SK-N-SH (cell line): ENCODE measurements at regions not wholly inside any gene's neighbourhood (a gene's known extent, or its start where the extent isn't known, plus 50 kb on each side); places are given as distances from the start of the nearest gene placed in this dataset.

ENCODE experiments used
- CTCF ChIA-PET: fragments of 300-600, 350-600 bp; formaldehyde crosslinking; extraction: SDS; loops from one replicate; lab custom pipeline; 2021; lab: Yijun Ruan, JAX
- POLR2A ChIA-PET: fragments of 350-600 bp; sonication (Branson Sonifier 250); formaldehyde crosslinking; extraction: SDS; loops from one replicate; lab custom pipeline; 2020; ENCODE audit warnings: antibody characterized with exemption, inconsistent platforms; lab: Yijun Ruan, JAX
- DNase-seq: peaks from one replicate; pipeline ENCODE4 v3.0.0; 2012
- H2AFZ ChIP-seq: fragments of 200-600 bp; sonication (generic); 2 replicates; pipeline ENCODE4 v1.8.1; 2016; ENCODE audit warnings: antibody characterized with exemption, mild to moderate bottlenecking, low read depth
- H3F3A ChIP-seq: fragments of 200-600 bp; sonication (generic); replicated peaks from 2 replicates; pipeline ENCODE3; 2016; ENCODE audit warnings: antibody characterized with exemption, mild to moderate bottlenecking; ENCODE audit not compliant: insufficient read depth
- H3K27ac ChIP-seq, 2 experiments: fragments of 200-500 bp in 1 of 2; fragments of 200-600 bp in 1 of 2; sonication (Bioruptor generic) in 1 of 2; sonication (generic), shearing (Covaris generic) in 1 of 2; 2 replicates each; pipeline versions ENCODE4 v1.5.1 to v1.6.1; 2014 to 2016; ENCODE audit warnings: low read depth in 2 of 2, inconsistent platforms in 1 of 2, low read length in 1 of 2, mild to moderate bottlenecking in 1 of 2, mixed read lengths in 1 of 2
- H3K27me3 ChIP-seq: fragments of 200-600 bp; sonication (generic), shearing (Covaris generic); 2 replicates; pipeline ENCODE4 v1.6.1; 2016; ENCODE audit warnings: mixed run types; ENCODE audit not compliant: insufficient read depth
- H3K36me3 ChIP-seq, 2 experiments: fragments of 200-500 bp in 1 of 2; fragments of 200-600 bp in 1 of 2; sonication (Bioruptor generic) in 1 of 2; sonication (generic) in 1 of 2; replicated peaks in 1 of 2; 2 replicates each; pipeline versions ENCODE3 to v1.5.1; 2014 to 2016; ENCODE audit warnings: low read length in 1 of 2, mild to moderate bottlenecking in 1 of 2; ENCODE audit not compliant: insufficient read depth in 2 of 2, control insufficient read depth in 1 of 2
- H3K4me1 ChIP-seq, 2 experiments: fragments of 200-500 bp in 1 of 2; fragments of 200-600 bp in 1 of 2; sonication (Bioruptor generic) in 1 of 2; sonication (generic), shearing (Covaris generic) in 1 of 2; 2 replicates each; pipeline versions ENCODE4 v1.5.1 to v1.6.1; 2014 to 2016; ENCODE audit warnings: low read depth in 1 of 2, low read length in 1 of 2, mixed run types in 1 of 2; ENCODE audit not compliant: insufficient read depth in 2 of 2, control insufficient read depth in 1 of 2
- H3K4me2 ChIP-seq: fragments of 200-600 bp; sonication (generic), shearing (Covaris generic); 2 replicates; pipeline ENCODE4 v1.6.1; 2017; ENCODE audit warnings: mixed run types
- H3K4me3 ChIP-seq, 2 experiments: fragments of 200-500 bp in 1 of 2; fragments of 200-600 bp in 1 of 2; sonication (Bioruptor generic) in 1 of 2; sonication (generic), shearing (Covaris generic) in 1 of 2; 2 replicates each; pipeline versions ENCODE4 v1.5.1 to v1.8.1; 2014 to 2016; ENCODE audit warnings: low read depth in 2 of 2, inconsistent platforms in 1 of 2, low read length in 1 of 2, mild to moderate bottlenecking in 1 of 2, mixed read lengths in 1 of 2, moderate library complexity in 1 of 2
- H3K79me2 ChIP-seq: fragments of 200-600 bp; sonication (generic); 2 replicates; pipeline ENCODE4 v1.8.1; 2017; ENCODE audit warnings: mild to moderate bottlenecking; ENCODE audit not compliant: insufficient read depth
- H3K9ac ChIP-seq: fragments of 200-600 bp; sonication (generic); 2 replicates; pipeline ENCODE4 v1.6.1; 2017; ENCODE audit warnings: mixed run types
- H3K9me2 ChIP-seq: fragments of 200-600 bp; sonication (generic); 2 replicates; pipeline ENCODE4 v1.6.1; 2017; ENCODE audit warnings: mixed run types
- H3K9me3 ChIP-seq: fragments of 200-600 bp; sonication (generic); 2 replicates; pipeline ENCODE4 v1.6.1; 2017; ENCODE audit warnings: mixed run types, mild to moderate bottlenecking, moderate library complexity
- H4K20me1 ChIP-seq: fragments of 200-600 bp; sonication (generic); 2 replicates; pipeline ENCODE4 v1.6.1; 2017; ENCODE audit warnings: mild to moderate bottlenecking, mixed run types; ENCODE audit not compliant: insufficient read depth
- EP300 ChIP-seq, 2 experiments: IDR thresholded peaks; 2 replicates each; pipeline versions ENCODE4 v1.4.0 to v1.6.1; 2012; ENCODE audit warnings: borderline replicate concordance in 1 of 2, low read depth in 1 of 2, low read length in 1 of 2
- EZH2phosphoT487 ChIP-seq: fragments of 200-600 bp; sonication (generic); IDR thresholded peaks from 2 replicates; pipeline ENCODE4 v1.6.1; 2017; ENCODE audit warnings: low read depth, mixed run types, mild to moderate bottlenecking, antibody characterized with exemption, moderate library complexity, borderline replicate concordance
- FOSL2 ChIP-seq: IDR thresholded peaks from 2 replicates; pipeline ENCODE4 v1.4.0; 2012; ENCODE audit warnings: low read depth, mild to moderate bottlenecking, moderate library complexity, borderline replicate concordance
- FOXJ3 ChIP-seq: sonication (generic); formaldehyde crosslinking; IDR thresholded peaks from 2 replicates; pipeline ENCODE4 v1.5.1; 2020; ENCODE audit warnings: mild to moderate bottlenecking, missing genetic modification reagents
- GABPA ChIP-seq: IDR thresholded peaks from 2 replicates; pipeline ENCODE4 v1.4.0; 2012; ENCODE audit warnings: low read depth, mild to moderate bottlenecking
- GATA2 ChIP-seq: sonication (generic); formaldehyde crosslinking; IDR thresholded peaks from 2 replicates; pipeline ENCODE4 v1.5.0; 2020; ENCODE audit warnings: mild to moderate bottlenecking, missing genetic modification reagents
- JUND ChIP-seq: IDR thresholded peaks from 2 replicates; pipeline ENCODE4 v1.4.0; 2012
- MXI1 ChIP-seq: IDR thresholded peaks from 2 replicates; pipeline ENCODE4 v1.6.1; 2012; ENCODE audit warnings: mild to moderate bottlenecking, low read depth, low read length, improper control_type of control experiment
- NFIC ChIP-seq: IDR thresholded peaks from 2 replicates; pipeline ENCODE4 v1.4.0; 2012; ENCODE audit warnings: borderline replicate concordance
- NRF1 ChIP-seq: IDR thresholded peaks from 2 replicates; pipeline ENCODE4 v1.6.1; 2012; ENCODE audit warnings: low read depth, mild to moderate bottlenecking, low read length
- RAD21 ChIP-seq: IDR thresholded peaks from 2 replicates; pipeline ENCODE4 v1.6.1; 2012; ENCODE audit warnings: mild to moderate bottlenecking, low read length
- RCOR1 ChIP-seq: fragments of 150-350 bp; IDR thresholded peaks from 2 replicates; pipeline ENCODE4 v1.6.1; 2017; ENCODE audit warnings: antibody characterized with exemption, low read length
- RFX5 ChIP-seq: IDR thresholded peaks from 2 replicates; pipeline ENCODE4 v1.6.1; 2012; ENCODE audit warnings: mild to moderate bottlenecking, improper control_type of control experiment, low read length
- RXRA ChIP-seq: IDR thresholded peaks from 2 replicates; pipeline ENCODE4 v1.4.0; 2012; ENCODE audit warnings: low read depth, mild to moderate bottlenecking, borderline replicate concordance
- SIN3A ChIP-seq: IDR thresholded peaks from 2 replicates; pipeline ENCODE4 v1.6.1; 2012; ENCODE audit warnings: low read depth, mild to moderate bottlenecking, low read length, moderate library complexity, borderline replicate concordance
- SMC3 ChIP-seq: IDR thresholded peaks from 2 replicates; pipeline ENCODE4 v1.6.1; 2012; ENCODE audit warnings: low read depth, low read length, improper control_type of control experiment
- TAF1 ChIP-seq: IDR thresholded peaks from 2 replicates; pipeline ENCODE4 v1.6.1; 2012; ENCODE audit warnings: low read depth, mild to moderate bottlenecking, low read length, moderate library complexity, borderline replicate concordance
- TCF12 ChIP-seq: IDR thresholded peaks from 2 replicates; pipeline ENCODE4 v1.4.0; 2012
- TEAD4 ChIP-seq: IDR thresholded peaks from 2 replicates; pipeline ENCODE4 v1.4.0; 2012; ENCODE audit warnings: mild to moderate bottlenecking, borderline replicate concordance; ENCODE audit not compliant: insufficient read depth
- YY1 ChIP-seq: IDR thresholded peaks from 2 replicates; pipeline ENCODE4 v1.4.0; 2012; ENCODE audit warnings: low read depth, mild to moderate bottlenecking
- WGBS: methylation state at CpG from one replicate; pipeline ENCODE4 v1.1.6; 2017; ENCODE audit warnings: low lambda C conversion rate; 5-methylcytosine and 5-hydroxymethylcytosine counted together
- TF ChIP-seq, protein P1 (sequence below): IDR thresholded peaks from 2 replicates; pipeline ENCODE4 v1.4.0; 2012; ENCODE audit warnings: low read depth, borderline replicate concordance
- TF ChIP-seq, protein P2 (sequence below): IDR thresholded peaks from 2 replicates; pipeline ENCODE4 v1.4.0; 2012; ENCODE audit warnings: low read depth, borderline replicate concordance
- TF ChIP-seq, protein P3 (sequence below): IDR thresholded peaks from 2 replicates; pipeline ENCODE4 v1.4.0; 2012; ENCODE audit warnings: low read depth
- TF ChIP-seq, protein P4 (sequence below): IDR thresholded peaks from 2 replicates; pipeline ENCODE4 v1.6.1; 2012; ENCODE audit warnings: mild to moderate bottlenecking, low read depth, low read length, moderate library complexity

DNA sequence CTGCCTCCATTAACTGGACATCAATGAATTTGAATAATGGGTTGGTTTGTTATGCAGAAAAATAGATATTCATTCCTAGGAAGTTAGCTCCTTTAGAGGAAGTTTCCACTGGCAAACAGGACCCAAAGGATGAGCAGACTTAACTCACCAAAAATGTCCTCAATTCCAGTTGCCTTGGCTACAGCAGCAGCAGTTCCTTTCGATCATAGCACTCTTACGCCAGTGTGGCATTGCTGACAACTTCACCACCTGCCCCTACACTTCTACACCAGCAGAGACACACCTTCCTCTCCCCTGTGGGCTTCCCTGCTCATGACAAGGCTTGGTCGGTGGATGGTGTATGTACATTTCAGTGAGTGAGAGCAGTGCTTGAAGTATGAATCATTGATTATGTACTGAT is 532.8 kb downstream of the QKI start:
- H3K9ac ChIP-seq: no peak overlapping the region
- H3K36me3 ChIP-seq: no peaks in the 10 kb centered on the region
- H3K4me3 ChIP-seq: no peak overlapping the region
- no peaks in the 10 kb centered on the region for H3K27me3 ChIP-seq
- no peak overlapping the region for H3K27ac ChIP-seq
- H3K79me2 ChIP-seq: no peaks in the 10 kb centered on the region
- TF ChIP-seq RAD21 (no peak), EP300 (IDR thresholded peaks at IDR 0.05; ENCODE audit: borderline replicate concordance in 1 of 2, low read depth in 1 of 2, low read length in 1 of 2) (no peak), GABPA (no peak), RCOR1 (no peak), SIN3A (no peak), SMC3 (no peak), TEAD4 (no peak), MXI1 (no peak), NRF1 (no peak), GATA2 (CRISPR knock-in tag) (no peak), TCF12 (no peak), YY1 (no peak), FOSL2 (no peak), EZH2phosphoT487 (no peak), RFX5 (no peak)
- TF ChIP-seq, protein P1, sequence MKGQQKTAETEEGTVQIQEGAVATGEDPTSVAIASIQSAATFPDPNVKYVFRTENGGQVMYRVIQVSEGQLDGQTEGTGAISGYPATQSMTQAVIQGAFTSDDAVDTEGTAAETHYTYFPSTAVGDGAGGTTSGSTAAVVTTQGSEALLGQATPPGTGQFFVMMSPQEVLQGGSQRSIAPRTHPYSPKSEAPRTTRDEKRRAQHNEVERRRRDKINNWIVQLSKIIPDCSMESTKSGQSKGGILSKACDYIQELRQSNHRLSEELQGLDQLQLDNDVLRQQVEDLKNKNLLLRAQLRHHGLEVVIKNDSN: no peak
- TF ChIP-seq, protein P2, sequence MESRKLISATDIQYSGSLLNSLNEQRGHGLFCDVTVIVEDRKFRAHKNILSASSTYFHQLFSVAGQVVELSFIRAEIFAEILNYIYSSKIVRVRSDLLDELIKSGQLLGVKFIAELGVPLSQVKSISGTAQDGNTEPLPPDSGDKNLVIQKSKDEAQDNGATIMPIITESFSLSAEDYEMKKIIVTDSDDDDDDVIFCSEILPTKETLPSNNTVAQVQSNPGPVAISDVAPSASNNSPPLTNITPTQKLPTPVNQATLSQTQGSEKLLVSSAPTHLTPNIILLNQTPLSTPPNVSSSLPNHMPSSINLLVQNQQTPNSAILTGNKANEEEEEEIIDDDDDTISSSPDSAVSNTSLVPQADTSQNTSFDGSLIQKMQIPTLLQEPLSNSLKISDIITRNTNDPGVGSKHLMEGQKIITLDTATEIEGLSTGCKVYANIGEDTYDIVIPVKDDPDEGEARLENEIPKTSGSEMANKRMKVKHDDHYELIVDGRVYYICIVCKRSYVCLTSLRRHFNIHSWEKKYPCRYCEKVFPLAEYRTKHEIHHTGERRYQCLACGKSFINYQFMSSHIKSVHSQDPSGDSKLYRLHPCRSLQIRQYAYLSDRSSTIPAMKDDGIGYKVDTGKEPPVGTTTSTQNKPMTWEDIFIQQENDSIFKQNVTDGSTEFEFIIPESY: no peak
- TF ChIP-seq, protein P3, sequence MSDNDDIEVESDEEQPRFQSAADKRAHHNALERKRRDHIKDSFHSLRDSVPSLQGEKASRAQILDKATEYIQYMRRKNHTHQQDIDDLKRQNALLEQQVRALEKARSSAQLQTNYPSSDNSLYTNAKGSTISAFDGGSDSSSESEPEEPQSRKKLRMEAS: no peak
- H3F3A ChIP-seq: no peaks in the 10 kb centered on the region
- H4K20me1 ChIP-seq: no peaks in the 10 kb centered on the region
- H2AFZ ChIP-seq: no peak overlapping the region
- ChIA-PET CTCF (no interaction called here), POLR2A (no interaction called here)
- no peaks in the 10 kb centered on the region for H3K9me3 ChIP-seq
- no peaks in the 10 kb centered on the region for H3K9me2 ChIP-seq
- no peak for DNase-seq
- 53% methylated on average over 3 of the region's 3 CpGs for WGBS
- no peaks in the 10 kb centered on the region for H3K4me1 ChIP-seq
- no peak overlapping the region for H3K4me2 ChIP-seq

DNA sequence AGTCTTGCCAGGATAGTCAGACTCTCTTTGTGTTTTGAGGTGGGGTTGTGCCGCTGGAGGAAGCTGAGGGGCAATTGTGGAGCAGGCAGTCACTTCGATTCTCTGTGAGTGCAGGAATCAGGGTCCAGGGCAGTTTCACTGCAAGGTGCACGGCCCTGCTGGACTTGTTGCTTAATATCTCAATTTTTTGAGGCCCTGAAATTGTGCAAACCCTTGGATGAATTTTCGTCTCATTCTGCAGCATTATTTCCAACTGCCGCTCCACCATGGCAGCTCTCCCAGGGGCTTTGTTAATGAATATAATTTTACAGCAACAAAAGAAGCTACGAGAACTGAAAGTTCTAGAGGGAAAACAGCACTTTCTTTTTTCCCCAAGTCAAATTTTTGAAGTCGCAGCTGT is 531.9 kb downstream of the QKI start:
- Histone ChIP-seq H2AFZ (no peak overlapping the region), H3K36me3 (no peaks in the 10 kb centered on the region), H3F3A (no peaks in the 10 kb centered on the region), H3K9me2 (no peaks in the 10 kb centered on the region), H3K27me3 (no peaks in the 10 kb centered on the region), H3K79me2 (no peaks in the 10 kb centered on the region), H3K4me1 (no peaks in the 10 kb centered on the region), H3K9me3 (no peaks in the 10 kb centered on the region), H3K27ac (no peak overlapping the region), H4K20me1 (no peaks in the 10 kb centered on the region), H3K9ac (no peak overlapping the region), H3K4me3 (no peak overlapping the region), H3K4me2 (no peak overlapping the region)
- ChIA-PET CTCF (no interaction called here), POLR2A (no interaction called here)
- 32% methylated on average over 7 of the region's 7 CpGs for WGBS
- no peak for DNase-seq
- TF ChIP-seq GATA2 (CRISPR knock-in tag) (no peak), FOXJ3 (CRISPR knock-in tag) (no peak), FOSL2 (no peak), RCOR1 (no peak), RXRA (no peak), NFIC (no peak), MXI1 (no peak), TAF1 (no peak), JUND (no peak), GABPA (no peak), EZH2phosphoT487 (no peak)
- TF ChIP-seq, protein P4, sequence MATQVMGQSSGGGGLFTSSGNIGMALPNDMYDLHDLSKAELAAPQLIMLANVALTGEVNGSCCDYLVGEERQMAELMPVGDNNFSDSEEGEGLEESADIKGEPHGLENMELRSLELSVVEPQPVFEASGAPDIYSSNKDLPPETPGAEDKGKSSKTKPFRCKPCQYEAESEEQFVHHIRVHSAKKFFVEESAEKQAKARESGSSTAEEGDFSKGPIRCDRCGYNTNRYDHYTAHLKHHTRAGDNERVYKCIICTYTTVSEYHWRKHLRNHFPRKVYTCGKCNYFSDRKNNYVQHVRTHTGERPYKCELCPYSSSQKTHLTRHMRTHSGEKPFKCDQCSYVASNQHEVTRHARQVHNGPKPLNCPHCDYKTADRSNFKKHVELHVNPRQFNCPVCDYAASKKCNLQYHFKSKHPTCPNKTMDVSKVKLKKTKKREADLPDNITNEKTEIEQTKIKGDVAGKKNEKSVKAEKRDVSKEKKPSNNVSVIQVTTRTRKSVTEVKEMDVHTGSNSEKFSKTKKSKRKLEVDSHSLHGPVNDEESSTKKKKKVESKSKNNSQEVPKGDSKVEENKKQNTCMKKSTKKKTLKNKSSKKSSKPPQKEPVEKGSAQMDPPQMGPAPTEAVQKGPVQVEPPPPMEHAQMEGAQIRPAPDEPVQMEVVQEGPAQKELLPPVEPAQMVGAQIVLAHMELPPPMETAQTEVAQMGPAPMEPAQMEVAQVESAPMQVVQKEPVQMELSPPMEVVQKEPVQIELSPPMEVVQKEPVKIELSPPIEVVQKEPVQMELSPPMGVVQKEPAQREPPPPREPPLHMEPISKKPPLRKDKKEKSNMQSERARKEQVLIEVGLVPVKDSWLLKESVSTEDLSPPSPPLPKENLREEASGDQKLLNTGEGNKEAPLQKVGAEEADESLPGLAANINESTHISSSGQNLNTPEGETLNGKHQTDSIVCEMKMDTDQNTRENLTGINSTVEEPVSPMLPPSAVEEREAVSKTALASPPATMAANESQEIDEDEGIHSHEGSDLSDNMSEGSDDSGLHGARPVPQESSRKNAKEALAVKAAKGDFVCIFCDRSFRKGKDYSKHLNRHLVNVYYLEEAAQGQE: no peak
- TF ChIP-seq, protein P3: no peak
